H1 (cell line): ENCODE measurements at regions not wholly inside any gene's neighbourhood (a gene's known extent, or its start where the extent isn't known, plus 50 kb on each side); places are given as distances from the start of the nearest gene placed in this dataset.

Experiments
- CTCF ChIA-PET: fragments of 300-600 bp; sonication (Branson Sonifier 250); formaldehyde crosslinking; loops from one replicate; lab custom pipeline; 2021; ENCODE audit not compliant: partially characterized antibody; lab: Charles Lee
- POLR2A ChIA-PET: fragments of 300-600 bp; sonication (Branson Sonifier 250); formaldehyde crosslinking; loops from one replicate; lab custom pipeline; 2021; ENCODE audit warnings: inconsistent platforms; ENCODE audit not compliant: partially characterized antibody; lab: Charles Lee
- DNase-seq, 2 experiments: peaks; one replicate each; pipeline versions ENCODE4 v3.0.0 to v3.0.0-alpha.2; 2010 to 2022; ENCODE audit warnings: low spot score in 2 of 2, low read depth in 1 of 2, mixed read lengths in 1 of 2
- FAIRE-seq: peaks from 2 replicates; lab custom pipeline; 2011; peaks lifted over from hg19 to GRCh38; lab: Jason Lieb, UNC
- H2AFZ ChIP-seq: 2 replicates; pipeline ENCODE4 v1.8.1; 2012; ENCODE audit warnings: low read length, inconsistent platforms
- H2AK5ac ChIP-seq: 2 replicates; pipeline ENCODE4 v1.6.1; 2013; ENCODE audit warnings: low read depth, low read length
- H2BK120ac ChIP-seq: replicated peaks from 2 replicates; pipeline ENCODE3; 2013; ENCODE audit warnings: low read depth, low read length, inconsistent platforms
- H2BK12ac ChIP-seq: 2 replicates; pipeline ENCODE4 v1.6.1; 2013; ENCODE audit warnings: low read depth, low read length
- H2BK15ac ChIP-seq: 2 replicates; pipeline ENCODE4 v1.6.1; 2013; ENCODE audit warnings: low read length
- H2BK20ac ChIP-seq: 2 replicates; pipeline ENCODE4 v1.6.1; 2013; ENCODE audit warnings: low read length
- H2BK5ac ChIP-seq: 2 replicates; pipeline ENCODE4 v1.6.1; 2013; ENCODE audit warnings: low read depth, low read length
- H3K14ac ChIP-seq: 2 replicates; pipeline ENCODE4 v1.6.1; 2013; ENCODE audit warnings: inconsistent platforms; ENCODE audit not compliant: insufficient read length
- H3K18ac ChIP-seq: 2 replicates; pipeline ENCODE4 v1.6.1; 2013; ENCODE audit warnings: low read length; ENCODE audit errors: extremely low read depth
- H3K23ac ChIP-seq: 2 replicates; pipeline ENCODE4 v1.6.1; 2013; ENCODE audit warnings: inconsistent platforms; ENCODE audit not compliant: insufficient read length
- H3K23me2 ChIP-seq: 2 replicates; pipeline ENCODE4 v1.6.1; 2013; ENCODE audit warnings: low read depth, low read length
- H3K27ac ChIP-seq: 2 replicates; pipeline ENCODE4 v1.6.1; 2011; ENCODE audit warnings: low read depth, low read length, inconsistent platforms
- H3K27me3 ChIP-seq, 4 experiments: replicated peaks in 1 of 4; 1 replicate in 1 of 4; 2 replicates in 3 of 4; pipeline versions ENCODE4 v1.6.1 to v1.8.1; 2011 to 2013; ENCODE audit warnings: low read length in 3 of 4, mild to moderate bottlenecking in 3 of 4, inconsistent platforms in 2 of 4, mixed read lengths in 2 of 4, moderate library complexity in 1 of 4; ENCODE audit not compliant: control insufficient read depth in 3 of 4, insufficient read depth in 3 of 4; ENCODE audit errors: extremely low read depth in 1 of 4
- H3K36me3 ChIP-seq, 4 experiments: 2 replicates each; pipeline versions ENCODE4 v1.6.1 to v1.8.1; 2011 to 2013; ENCODE audit warnings: mild to moderate bottlenecking in 4 of 4, low read length in 3 of 4, moderate library complexity in 2 of 4, control low read depth in 1 of 4, inconsistent platforms in 1 of 4; ENCODE audit not compliant: insufficient read depth in 4 of 4, control insufficient read depth in 2 of 4
- H3K4ac ChIP-seq: replicated peaks from 2 replicates; pipeline ENCODE3; 2013; ENCODE audit warnings: low read length, low read depth, mixed read lengths, inconsistent platforms; ENCODE audit not compliant: insufficient read length
- H3K4me1 ChIP-seq, 4 experiments: replicated peaks in 1 of 4; 1 replicate in 1 of 4; 2 replicates in 3 of 4; pipeline versions ENCODE4 v1.6.1 to v1.8.1; 2011 to 2013; ENCODE audit warnings: low read length in 3 of 4, inconsistent platforms in 2 of 4, mixed read lengths in 1 of 4; ENCODE audit not compliant: insufficient read depth in 4 of 4, control insufficient read depth in 3 of 4
- H3K4me2 ChIP-seq, 2 experiments: 2 replicates each; pipeline versions ENCODE4 v1.6.1 to v1.8.1; 2011 to 2013; ENCODE audit warnings: low read depth in 2 of 2, low read length in 2 of 2, control low read depth in 1 of 2, inconsistent platforms in 1 of 2, mild to moderate bottlenecking in 1 of 2; ENCODE audit not compliant: insufficient read depth in 1 of 2
- H3K4me3 ChIP-seq, 4 experiments: fragments of 200-600, 300-600 bp in 1 of 4; sonication (generic), shearing (Covaris generic), sonication (Bioruptor Twin) in 1 of 4; 2 replicates each; pipeline versions ENCODE4 v1.5.1 to v1.8.1; 2011 to 2016; ENCODE audit warnings: low read length in 4 of 4, low read depth in 3 of 4, control low read depth in 2 of 4, inconsistent platforms in 2 of 4, mild to moderate bottlenecking in 2 of 4, mixed read lengths in 1 of 4, moderate library complexity in 1 of 4; ENCODE audit not compliant: insufficient read depth in 2 of 4; ENCODE audit errors: extremely low read depth in 1 of 4
- H3K56ac ChIP-seq: replicated peaks from 2 replicates; pipeline ENCODE3; 2013; ENCODE audit warnings: low read depth, mild to moderate bottlenecking, mixed read lengths, low read length, inconsistent platforms; ENCODE audit not compliant: insufficient read length
- H3K79me1 ChIP-seq: 2 replicates; pipeline ENCODE4 v1.6.1; 2013; ENCODE audit warnings: low read depth, low read length, control low read depth
- H3K79me2 ChIP-seq, 2 experiments: 2 replicates each; pipeline versions ENCODE4 v1.6.1 to v1.8.1; 2012 to 2013; ENCODE audit warnings: low read length in 2 of 2, mild to moderate bottlenecking in 2 of 2, inconsistent platforms in 1 of 2; ENCODE audit not compliant: insufficient read depth in 2 of 2, control insufficient read depth in 1 of 2
- H3K9ac ChIP-seq, 4 experiments: replicated peaks in 1 of 4; 1 replicate in 1 of 4; 2 replicates in 3 of 4; pipeline versions ENCODE4 v1.6.1 to v1.8.1; 2011 to 2013; ENCODE audit warnings: low read depth in 3 of 4, low read length in 3 of 4, control low read depth in 2 of 4, mild to moderate bottlenecking in 2 of 4, moderate library complexity in 2 of 4, inconsistent platforms in 1 of 4; ENCODE audit errors: extremely low read depth in 1 of 4
- H3K9me3 ChIP-seq, 2 experiments: 2 replicates each; pipeline versions ENCODE4 v1.6.1 to v1.8.1; 2012 to 2013; ENCODE audit warnings: mild to moderate bottlenecking in 2 of 2, moderate library complexity in 2 of 2, control low read depth in 1 of 2, inconsistent platforms in 1 of 2, low read depth in 1 of 2, low read length in 1 of 2, mixed read lengths in 1 of 2; ENCODE audit not compliant: insufficient read depth in 2 of 2
- H4K20me1 ChIP-seq, 2 experiments: replicated peaks in 1 of 2; 2 replicates each; pipeline versions ENCODE3 to v1.8.1; 2011 to 2013; ENCODE audit warnings: inconsistent platforms in 2 of 2, low read length in 2 of 2, mild to moderate bottlenecking in 1 of 2; ENCODE audit not compliant: insufficient read depth in 2 of 2, control insufficient read depth in 1 of 2
- H4K5ac ChIP-seq: 2 replicates; pipeline ENCODE4 v1.6.1; 2013; ENCODE audit warnings: low read length, low read depth, mixed read lengths, inconsistent platforms; ENCODE audit not compliant: insufficient read length
- H4K8ac ChIP-seq: 2 replicates; pipeline ENCODE4 v1.8.0; 2013; ENCODE audit warnings: mild to moderate bottlenecking, moderate library complexity, low read length, inconsistent platforms; ENCODE audit not compliant: insufficient read depth; ENCODE audit errors: extremely low read depth
- H4K91ac ChIP-seq: replicated peaks from 2 replicates; pipeline ENCODE3; 2013; ENCODE audit warnings: low read length, mixed read lengths, inconsistent platforms; ENCODE audit not compliant: insufficient read length
- CTBP2 ChIP-seq: IDR thresholded peaks from 2 replicates; pipeline ENCODE4 v1.7.0; 2011; ENCODE audit warnings: borderline replicate concordance, mild to moderate bottlenecking, moderate library complexity, mixed read lengths, low read length; ENCODE audit not compliant: insufficient read depth, insufficient read length
- PHF8 ChIP-seq: fragments of 200-600 bp; sonication (generic); conservative IDR thresholded peaks from 2 replicates; pipeline ENCODE4 v1.7.1; 2012; ENCODE audit warnings: low read depth, mild to moderate bottlenecking, inconsistent platforms, low read length, moderate library complexity
- RBBP5 ChIP-seq: IDR thresholded peaks from 2 replicates; pipeline ENCODE4 v1.7.1; 2012; ENCODE audit warnings: low read depth, mild to moderate bottlenecking, inconsistent platforms, low read length, moderate library complexity, borderline replicate concordance
- WGBS, 2 experiments: shearing (Covaris generic) in 1 of 2; methylation state at CpG; one replicate each; pipeline versions ENCODE4 v1.1.6 to v1.1.7; 2013 to 2015; ENCODE audit warnings: low lambda C conversion rate in 2 of 2, mixed read lengths in 2 of 2, inconsistent platforms in 1 of 2, low coverage in 1 of 2, missing lambda C conversion rate in 1 of 2; ENCODE audit not compliant: insufficient replicate concordance in 2 of 2, insufficient coverage in 1 of 2, insufficient read length in 1 of 2; ENCODE audit errors: extremely low coverage in 1 of 2, missing lambda C conversion rate in 1 of 2; 5-methylcytosine and 5-hydroxymethylcytosine counted together
- TF ChIP-seq, protein P1 (sequence below), 3 experiments: IDR thresholded peaks; 1 replicate in 2 of 3; 2 replicates in 1 of 3; pipeline versions ENCODE4 v1.5.1 to v1.6.1; 2011; ENCODE audit warnings: low read length in 3 of 3, mild to moderate bottlenecking in 3 of 3, inconsistent platforms in 2 of 3, low read depth in 1 of 3, moderate library complexity in 1 of 3; ENCODE audit not compliant: insufficient read depth in 1 of 3; ENCODE audit errors: control extremely low read depth in 1 of 3

DNA sequence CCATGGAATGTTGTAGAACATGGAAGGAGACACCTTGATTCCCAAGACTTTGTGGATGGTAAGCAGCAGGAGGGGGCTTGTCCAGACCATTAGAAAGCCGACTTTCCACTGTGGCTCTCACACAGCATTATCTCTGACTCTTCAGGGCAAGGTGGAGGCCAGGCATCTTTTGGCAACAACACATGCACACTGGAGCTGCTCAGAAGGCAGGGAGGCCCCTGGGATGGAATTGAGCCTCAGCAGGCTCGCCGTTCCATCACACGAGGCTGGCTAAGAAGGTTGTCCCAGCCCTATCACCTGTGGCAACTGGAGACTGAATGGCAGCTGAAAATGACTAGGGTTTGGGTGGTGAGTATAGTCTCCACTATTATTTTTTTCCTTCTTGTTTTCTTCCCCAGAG, 76.3 kb upstream of the TMEM45B start:
- Histone ChIP-seq H2BK5ac (no peak overlapping the region), H3K9ac (no peak overlapping the region), H2BK120ac (no peak overlapping the region), H3K23ac (no peak overlapping the region), H3K79me1 (no peaks in the 10 kb centered on the region), H2BK12ac (0 out of 2 replicates have a peak overlapping the region, but pooled peaks have one; percentile 62), H3K23me2 (no peaks in the 10 kb centered on the region), H3K4me2 (no peak overlapping the region), H2BK15ac (no peak overlapping the region; the same call in 1 of the 2 replicates), H3K18ac (no peak overlapping the region), H3K4me1 (no peaks in the 10 kb centered on the region), H3K27me3 (no peaks in the 10 kb centered on the region), H3K4ac (no peak overlapping the region), H3K14ac (no peak overlapping the region), H4K20me1 (no peaks in the 10 kb centered on the region), H3K56ac (no peak overlapping the region), H4K5ac (no peak overlapping the region), H4K8ac (no peak overlapping the region), H3K4me3 (no peak overlapping the region), H3K9me3 (no peaks in the 10 kb centered on the region), H2AFZ (no peak overlapping the region), H3K79me2 (no peaks in the 10 kb centered on the region), H3K36me3 (no peaks in the 10 kb centered on the region), H4K91ac (no peak overlapping the region), H3K27ac (no peak overlapping the region), H2BK20ac (no peak overlapping the region), H2AK5ac (no peak overlapping the region)
- ChIA-PET CTCF (interaction anchor here (0.6 to 1.8 kb wide), 8 partner anchors 10 to 1107 kb away, joined by 3 to 9 read pairs (median 4); no protein-coding TSS in a partner anchor), POLR2A (no interaction called here)
- 86% methylated on average over 4 of the region's 4 CpGs; no CpG with 5 or more reads in 1 of the 2 experiments for WGBS, 2 experiments
- FAIRE-seq (no peak), DNase-seq (no peak)
- no peak for TF ChIP-seq PHF8
- no peak for TF ChIP-seq RBBP5
- no peak for TF ChIP-seq CTBP2
- TF ChIP-seq, protein P1, sequence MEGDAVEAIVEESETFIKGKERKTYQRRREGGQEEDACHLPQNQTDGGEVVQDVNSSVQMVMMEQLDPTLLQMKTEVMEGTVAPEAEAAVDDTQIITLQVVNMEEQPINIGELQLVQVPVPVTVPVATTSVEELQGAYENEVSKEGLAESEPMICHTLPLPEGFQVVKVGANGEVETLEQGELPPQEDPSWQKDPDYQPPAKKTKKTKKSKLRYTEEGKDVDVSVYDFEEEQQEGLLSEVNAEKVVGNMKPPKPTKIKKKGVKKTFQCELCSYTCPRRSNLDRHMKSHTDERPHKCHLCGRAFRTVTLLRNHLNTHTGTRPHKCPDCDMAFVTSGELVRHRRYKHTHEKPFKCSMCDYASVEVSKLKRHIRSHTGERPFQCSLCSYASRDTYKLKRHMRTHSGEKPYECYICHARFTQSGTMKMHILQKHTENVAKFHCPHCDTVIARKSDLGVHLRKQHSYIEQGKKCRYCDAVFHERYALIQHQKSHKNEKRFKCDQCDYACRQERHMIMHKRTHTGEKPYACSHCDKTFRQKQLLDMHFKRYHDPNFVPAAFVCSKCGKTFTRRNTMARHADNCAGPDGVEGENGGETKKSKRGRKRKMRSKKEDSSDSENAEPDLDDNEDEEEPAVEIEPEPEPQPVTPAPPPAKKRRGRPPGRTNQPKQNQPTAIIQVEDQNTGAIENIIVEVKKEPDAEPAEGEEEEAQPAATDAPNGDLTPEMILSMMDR (IDR thresholded peaks at IDR 0.05; ENCODE audit: control extremely low read depth in 1 of 3, insufficient read depth in 1 of 3, low read depth in 1 of 3, low read length in 3 of 3): no peak
